Activated naive CD8-positive, alpha-beta T cell treated with anti-CD3 and anti-CD28 coated beads for 36 hours (primary cell): ENCODE measurements at regions not wholly inside any gene's neighbourhood (a gene's known extent, or its start where the extent isn't known, plus 50 kb on each side); places are given as distances from the start of the nearest gene placed in this dataset.
"Not testable (repeated sequence)": the region's sequence is repeated elsewhere in the genome, so short reads cannot be mapped to it uniquely, and the experiment has no call there.

ENCODE experiments used
- DNase-seq: peaks from one replicate; pipeline ENCODE4 v3.0.0; 2021
- H3K27ac Mint-ChIP-seq: one replicate; pipeline ENCODE4 v1.8.0; 2022; ENCODE audit warnings: mild to moderate bottlenecking, moderate library complexity, mixed read lengths
- H3K27me3 Mint-ChIP-seq: one replicate; pipeline ENCODE4 v1.8.0; 2022; ENCODE audit warnings: mild to moderate bottlenecking, mixed read lengths
- H3K36me3 Mint-ChIP-seq: one replicate; pipeline ENCODE4 v1.8.0; 2021; ENCODE audit warnings: mild to moderate bottlenecking, mixed read lengths
- H3K4me1 Mint-ChIP-seq: one replicate; pipeline ENCODE4 v1.8.0; 2021; ENCODE audit warnings: mixed read lengths
- H3K4me3 Mint-ChIP-seq: one replicate; pipeline ENCODE4 v1.8.0; 2022; ENCODE audit warnings: mild to moderate bottlenecking, moderate library complexity, mixed read lengths
- H3K9me3 Mint-ChIP-seq: one replicate; pipeline ENCODE4 v1.8.0; 2022; ENCODE audit warnings: mixed read lengths

DNA sequence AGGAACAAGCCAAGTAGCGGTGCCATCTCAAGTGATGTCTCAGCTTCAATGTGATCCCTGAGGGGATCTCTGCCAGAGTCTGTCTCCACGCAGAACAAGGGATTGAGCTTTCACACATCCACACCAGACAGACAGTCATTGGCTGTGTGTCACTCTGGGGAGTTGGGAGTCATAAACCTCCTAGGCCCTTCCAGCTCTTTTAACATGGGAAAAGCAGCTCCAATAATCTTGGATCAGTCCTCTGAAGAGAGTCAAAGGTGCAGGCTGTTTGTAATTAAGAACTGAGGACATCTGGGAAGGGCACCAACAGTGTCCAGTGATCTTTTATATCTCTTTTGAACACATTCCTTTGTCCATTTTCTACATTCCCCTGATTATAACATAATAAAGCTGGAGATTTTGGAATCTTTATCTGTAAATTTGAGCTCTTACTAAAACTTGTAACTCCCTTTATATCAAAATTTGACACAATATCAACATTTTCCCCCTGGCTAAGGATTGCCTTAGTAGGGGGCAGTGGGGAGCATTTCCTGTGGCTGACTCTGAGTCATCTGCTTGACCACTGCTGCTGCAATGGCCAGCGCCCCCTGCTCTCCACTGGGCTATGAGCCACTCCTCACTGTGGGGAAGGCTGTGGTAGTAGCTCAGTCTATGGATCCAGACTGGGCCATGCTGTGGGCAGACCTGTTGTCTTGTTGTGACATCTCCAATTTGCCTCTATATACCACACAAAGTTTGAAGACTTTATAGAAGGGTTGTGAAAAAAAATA is 284.4 kb downstream of the OSTF1 start:
- no peak for DNase-seq

DNA sequence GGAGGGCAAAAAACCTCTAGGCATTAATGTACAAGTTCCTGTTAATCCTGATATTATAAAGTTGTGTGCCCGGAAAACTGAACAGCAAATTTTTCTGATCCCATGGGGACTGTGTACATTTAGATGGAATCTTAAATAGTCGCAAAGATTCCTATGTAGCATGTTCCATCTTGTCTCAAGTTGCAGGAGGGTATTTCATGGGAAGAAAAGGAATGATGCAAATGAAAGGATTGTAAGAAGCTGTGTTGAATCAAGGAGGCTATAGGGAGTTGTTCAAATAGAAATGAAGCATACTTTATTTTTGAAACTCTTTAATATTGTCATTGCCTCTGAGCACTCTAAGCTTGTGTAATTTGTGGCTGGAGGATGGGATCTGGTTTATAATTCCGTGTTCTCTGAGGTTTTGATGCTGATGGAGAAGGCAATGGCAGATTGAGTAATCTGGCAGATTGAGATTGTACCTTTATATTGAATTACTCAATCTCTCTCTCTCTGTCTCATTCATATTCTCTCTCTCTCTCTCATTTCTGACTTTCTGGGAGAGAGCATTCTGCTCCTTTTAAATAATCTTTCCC is 288.5 kb downstream of the OSTF1 start:
- H3K27ac Mint-ChIP-seq = no peak overlapping the region
- DNase-seq = no peak
- peaks cover 3% of the 10 kb centered on the region for H3K27me3 Mint-ChIP-seq
- no peaks in the 10 kb centered on the region for H3K36me3 Mint-ChIP-seq
- no peak overlapping the region for H3K4me3 Mint-ChIP-seq
- no peaks in the 10 kb centered on the region for H3K4me1 Mint-ChIP-seq
- H3K9me3 Mint-ChIP-seq = peaks cover 1% of the 10 kb centered on the region

More for the DNA sequence above, 284.4 kb downstream of the OSTF1 start:
- Mint-ChIP-seq H3K4me1 (no peaks in the 10 kb centered on the region), H3K4me3 (no peak overlapping the region), H3K36me3 (no peaks in the 10 kb centered on the region), H3K27me3 (peaks cover 3% of the 10 kb centered on the region), H3K9me3 (peaks cover 1% of the 10 kb centered on the region), H3K27ac (no peak overlapping the region)

DNA sequence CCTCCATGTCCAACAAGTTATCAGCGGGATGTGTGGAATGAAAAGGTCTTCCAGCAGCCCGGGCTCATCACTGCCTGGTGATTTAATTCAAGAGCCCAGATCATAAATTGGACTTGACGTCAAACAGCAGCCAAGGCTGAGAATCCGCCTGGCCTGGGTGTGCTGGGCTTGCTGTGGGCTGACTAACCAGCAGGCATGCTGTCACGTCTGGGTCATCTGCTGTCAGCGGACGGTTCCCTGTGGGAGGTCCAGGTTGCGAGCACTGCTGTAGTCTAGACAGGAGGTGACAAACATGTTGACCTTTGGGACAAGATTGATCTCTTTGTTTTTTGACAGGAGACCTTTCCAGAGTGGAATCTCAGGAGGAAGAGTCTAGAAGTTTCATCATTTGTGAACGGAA is 289.7 kb downstream of the OSTF1 start:
- no peaks in the 10 kb centered on the region for H3K4me1 Mint-ChIP-seq
- no peaks in the 10 kb centered on the region for H3K36me3 Mint-ChIP-seq

DNA sequence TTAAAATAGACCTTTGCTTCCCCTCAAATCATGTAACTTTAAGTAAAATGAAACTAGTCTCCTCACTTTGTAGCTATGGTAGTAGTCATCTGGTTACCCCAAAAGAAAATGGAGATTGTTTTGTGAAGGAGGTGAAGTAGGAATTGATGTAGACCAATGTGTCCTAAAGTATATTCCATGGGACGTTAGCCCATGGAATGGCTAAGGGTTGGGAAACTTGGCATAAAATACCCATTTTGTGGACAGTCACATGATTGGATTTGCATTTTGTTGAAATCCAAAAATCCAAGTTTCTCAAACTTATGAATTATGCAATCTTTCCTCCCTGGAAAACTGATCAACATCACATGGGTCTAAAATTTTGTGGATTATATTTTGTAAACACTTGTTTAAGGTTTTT is 290.6 kb downstream of the OSTF1 start:
- Mint-ChIP-seq H3K27me3 (peaks cover 3% of the 10 kb centered on the region), H3K4me1 (no peaks in the 10 kb centered on the region), H3K36me3 (no peaks in the 10 kb centered on the region), H3K27ac (no peak overlapping the region), H3K9me3 (peaks cover 1% of the 10 kb centered on the region), H3K4me3 (no peak overlapping the region)
- DNase-seq = no peak

More for the DNA sequence above, 289.7 kb downstream of the OSTF1 start:
- Mint-ChIP-seq H3K27ac (no peak overlapping the region), H3K27me3 (peaks cover 3% of the 10 kb centered on the region), H3K9me3 (peaks cover 1% of the 10 kb centered on the region), H3K4me3 (no peak overlapping the region)
- DNase-seq = no peak

DNA sequence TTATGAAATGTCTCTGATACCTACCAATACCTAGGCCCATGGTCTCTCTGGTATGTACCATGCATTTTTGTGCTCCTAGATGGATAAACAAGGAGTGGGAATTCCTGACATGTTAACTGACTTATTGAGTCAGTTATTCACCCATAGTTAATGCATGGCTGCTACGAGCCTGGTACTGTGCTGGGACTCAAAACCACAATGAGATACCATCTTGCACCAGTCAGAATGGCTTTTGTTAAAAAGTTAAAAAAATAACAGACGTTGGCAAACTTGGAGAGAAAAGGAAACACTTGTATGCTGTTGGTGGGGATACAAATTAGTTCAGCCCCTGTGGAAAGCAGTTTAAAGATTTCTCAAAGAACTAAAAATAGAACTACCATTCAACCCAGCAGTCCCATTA is 293.8 kb downstream of the OSTF1 start:
- no peaks in the 10 kb centered on the region for H3K4me1 Mint-ChIP-seq
- no peaks in the 10 kb centered on the region for H3K36me3 Mint-ChIP-seq
- no peak overlapping the region for H3K4me3 Mint-ChIP-seq
- peaks cover 8% of the 10 kb centered on the region for H3K9me3 Mint-ChIP-seq
- no peak for DNase-seq
- peaks cover 3% of the 10 kb centered on the region for H3K27me3 Mint-ChIP-seq
- H3K27ac Mint-ChIP-seq = no peak overlapping the region

DNA sequence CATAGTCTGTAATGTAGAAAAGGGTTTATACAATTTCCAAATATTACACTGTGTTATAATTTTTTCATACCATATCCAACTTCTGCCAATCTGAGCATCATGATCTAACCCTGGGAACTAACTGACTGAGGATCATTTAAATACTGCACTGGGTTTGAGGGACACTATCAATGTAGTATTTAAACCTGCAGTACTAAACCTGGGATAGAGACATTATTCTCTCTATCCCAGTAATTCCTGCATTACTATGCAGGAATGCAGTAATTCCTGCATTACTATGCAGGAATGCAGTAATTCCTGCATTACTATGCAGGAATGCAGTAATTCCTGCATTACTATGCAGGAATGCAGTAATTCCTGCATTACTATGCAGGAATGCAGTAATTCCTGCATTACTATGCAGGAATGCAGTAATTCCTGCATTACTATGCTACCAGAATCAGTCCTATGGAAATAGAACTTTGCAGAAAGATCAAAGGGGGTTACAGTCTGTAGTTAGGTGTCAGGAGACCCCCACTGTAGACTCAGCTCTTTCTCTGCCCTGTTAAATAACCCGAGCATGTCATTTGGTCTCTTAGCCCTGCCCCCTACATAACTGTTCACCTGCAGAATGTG is 295.2 kb downstream of the OSTF1 start:
- not testable (repeated sequence) for H3K27ac Mint-ChIP-seq, H3K27me3 Mint-ChIP-seq, H3K4me3 Mint-ChIP-seq, DNase-seq, H3K36me3 Mint-ChIP-seq, H3K9me3 Mint-ChIP-seq, H3K4me1 Mint-ChIP-seq

DNA sequence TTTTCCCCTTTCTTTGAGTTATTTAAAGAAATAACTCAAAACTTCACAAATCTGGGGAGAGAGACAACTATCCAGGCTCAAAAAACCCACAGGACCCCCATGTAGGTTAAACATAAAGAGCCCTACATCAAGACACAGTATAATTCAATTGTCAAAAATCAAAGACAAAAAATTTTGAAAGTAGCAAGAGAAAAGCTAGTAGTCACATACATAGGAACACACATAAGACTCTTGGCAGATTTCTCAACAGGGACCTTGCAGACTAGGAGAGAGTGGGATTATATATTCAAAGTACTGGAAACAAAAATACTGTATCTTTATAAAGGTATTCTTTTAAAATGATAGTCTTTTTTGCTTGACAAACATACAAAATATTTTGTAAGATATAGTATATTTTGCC is 296.9 kb downstream of the OSTF1 start:
- H3K36me3 Mint-ChIP-seq = no peaks in the 10 kb centered on the region
- no peaks in the 10 kb centered on the region for H3K27me3 Mint-ChIP-seq
- H3K9me3 Mint-ChIP-seq = peaks cover 8% of the 10 kb centered on the region
- no peaks in the 10 kb centered on the region for H3K4me1 Mint-ChIP-seq
- no peak overlapping the region for H3K27ac Mint-ChIP-seq
- no peak for DNase-seq
- H3K4me3 Mint-ChIP-seq = no peak overlapping the region

DNA sequence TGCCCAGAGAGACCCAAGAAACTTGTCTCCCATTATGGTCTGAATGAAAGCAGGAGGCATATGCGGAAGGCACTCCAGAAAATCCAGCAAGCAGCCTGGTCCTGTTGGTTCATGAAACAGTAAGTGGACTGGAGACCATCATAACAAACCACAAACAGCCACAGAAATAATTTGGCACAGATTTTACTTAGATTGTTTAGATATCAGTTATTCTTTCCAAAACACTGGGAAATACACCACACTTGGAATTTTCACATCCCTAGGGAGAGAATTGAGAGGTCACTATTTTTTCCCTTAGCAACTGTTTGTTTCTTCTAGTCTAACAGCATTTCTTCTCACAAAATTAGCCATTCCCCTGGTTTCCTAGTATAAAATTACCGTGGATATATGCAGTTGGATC is 300.8 kb downstream of the OSTF1 start:
- no peaks in the 10 kb centered on the region for H3K4me1 Mint-ChIP-seq
- no peak overlapping the region for H3K27ac Mint-ChIP-seq
- peaks cover 4% of the 10 kb centered on the region for H3K27me3 Mint-ChIP-seq
- DNase-seq = no peak
- no peaks in the 10 kb centered on the region for H3K36me3 Mint-ChIP-seq
- no peak overlapping the region for H3K4me3 Mint-ChIP-seq
- peaks cover 8% of the 10 kb centered on the region for H3K9me3 Mint-ChIP-seq

DNA sequence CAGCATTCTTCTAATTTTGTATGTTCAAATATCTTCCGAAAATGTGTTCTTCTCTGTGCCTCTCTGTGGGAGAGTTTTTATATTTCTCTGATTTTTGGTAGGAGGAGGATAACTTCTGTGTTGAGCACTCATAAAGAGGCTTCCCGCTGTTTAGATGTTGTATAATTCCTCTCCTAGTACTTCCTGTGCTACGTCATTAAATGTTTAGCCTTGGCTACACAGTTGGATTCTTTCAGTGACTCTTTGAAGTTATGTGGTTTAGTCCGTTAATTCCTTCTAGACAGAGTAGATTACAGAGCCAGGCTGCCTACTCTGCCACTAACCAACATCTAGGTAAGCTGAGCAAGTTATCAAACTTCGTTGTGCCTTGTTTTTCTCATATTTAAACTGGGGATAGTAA is 302.6 kb downstream of the OSTF1 start:
- Mint-ChIP-seq H3K27ac (no peak overlapping the region), H3K4me3 (no peak overlapping the region), H3K4me1 (no peaks in the 10 kb centered on the region), H3K27me3 (peaks cover 4% of the 10 kb centered on the region), H3K36me3 (no peaks in the 10 kb centered on the region), H3K9me3 (peaks cover under 1% of the 10 kb centered on the region)
- no peak for DNase-seq

DNA sequence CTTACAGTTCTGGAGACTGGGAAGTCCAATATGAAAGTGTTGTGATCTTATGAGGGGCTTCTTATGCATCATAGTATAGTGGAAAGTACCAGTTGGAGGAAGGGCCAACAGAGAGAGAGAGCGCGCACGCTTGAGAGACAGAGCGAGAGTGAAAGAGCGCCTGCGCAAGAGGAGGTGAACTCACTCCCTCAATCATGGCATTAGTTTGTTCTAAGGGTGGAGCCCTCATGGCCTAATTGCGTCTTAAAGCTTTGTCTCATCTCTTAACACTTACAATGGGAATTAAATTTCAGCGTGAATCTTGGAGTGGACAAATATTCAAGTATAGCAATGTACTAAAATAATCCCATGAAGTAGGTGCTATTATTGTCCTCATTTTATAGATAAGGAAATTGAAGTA is 303.2 kb downstream of the OSTF1 start:
- Mint-ChIP-seq H3K36me3 (no peaks in the 10 kb centered on the region), H3K27me3 (peaks cover 4% of the 10 kb centered on the region), H3K4me3 (no peak overlapping the region), H3K9me3 (no peaks in the 10 kb centered on the region), H3K27ac (no peak overlapping the region), H3K4me1 (no peaks in the 10 kb centered on the region)
- no peak for DNase-seq

DNA sequence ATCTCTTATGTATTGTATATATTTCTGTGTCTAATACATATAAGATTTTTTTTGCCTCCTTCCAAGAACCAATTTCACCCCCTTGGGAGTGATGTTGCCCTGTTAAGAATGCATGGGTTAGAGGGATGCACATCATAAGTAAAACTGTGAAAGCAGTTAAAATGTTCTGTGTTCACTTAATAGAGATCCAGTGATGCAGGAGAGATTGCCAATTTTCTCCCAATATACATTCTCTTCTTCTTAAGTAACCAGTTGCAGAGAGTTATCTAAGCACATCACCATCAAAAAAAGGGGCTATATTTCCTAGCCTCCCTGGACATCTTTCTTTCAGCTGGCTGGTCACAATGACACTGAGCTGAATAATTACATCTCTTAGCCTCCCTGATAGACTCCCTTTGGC is 307.0 kb downstream of the OSTF1 start:
- H3K36me3 Mint-ChIP-seq = no peaks in the 10 kb centered on the region
- no peaks in the 10 kb centered on the region for H3K9me3 Mint-ChIP-seq
- DNase-seq = no peak
- H3K27ac Mint-ChIP-seq = no peak overlapping the region
- H3K27me3 Mint-ChIP-seq = peaks cover 4% of the 10 kb centered on the region
- no peaks in the 10 kb centered on the region for H3K4me1 Mint-ChIP-seq
- H3K4me3 Mint-ChIP-seq = no peak overlapping the region

DNA sequence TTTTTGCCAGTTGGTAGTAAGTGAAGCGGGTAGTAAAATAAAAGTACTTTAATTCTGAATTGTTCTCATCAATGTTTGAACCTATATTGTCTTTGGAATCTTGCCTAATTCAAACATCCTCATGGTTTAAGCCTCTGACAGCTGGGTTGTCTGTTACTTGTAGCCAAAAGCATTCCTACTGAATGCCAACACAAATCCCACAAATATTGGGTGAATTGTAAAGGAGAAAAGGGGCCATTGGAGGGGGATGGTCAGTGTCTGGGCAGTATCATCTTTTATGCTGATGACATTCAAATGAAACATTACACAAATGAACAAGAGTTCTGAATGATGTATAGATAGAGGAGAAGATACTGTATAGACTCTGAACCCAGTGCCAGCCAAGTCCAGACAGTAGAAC is 309.5 kb downstream of the OSTF1 start:
- Mint-ChIP-seq H3K36me3 (no peaks in the 10 kb centered on the region), H3K4me1 (no peaks in the 10 kb centered on the region), H3K27ac (no peak overlapping the region), H3K9me3 (no peaks in the 10 kb centered on the region), H3K27me3 (no peaks in the 10 kb centered on the region), H3K4me3 (no peak overlapping the region)
- DNase-seq = no peak

DNA sequence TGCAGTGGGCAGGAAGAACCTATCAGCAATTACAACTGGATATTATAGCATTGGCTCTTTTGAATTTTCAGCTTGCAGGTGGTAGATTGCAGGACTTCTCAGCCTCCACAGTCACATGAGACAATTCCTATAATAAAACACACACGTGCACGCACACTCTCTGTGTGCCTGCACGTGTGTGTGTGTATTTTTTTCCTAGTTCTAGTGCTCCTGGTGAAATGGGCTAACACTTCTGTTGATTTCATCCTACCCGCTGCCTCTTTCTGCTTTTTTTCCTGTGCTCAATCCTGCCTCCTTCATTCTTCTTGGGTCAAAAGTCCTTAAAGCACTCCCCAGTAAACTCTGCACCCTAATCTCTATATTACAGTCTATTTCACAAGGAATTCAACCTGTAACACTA is 320.1 kb downstream of the OSTF1 start:
- no peak overlapping the region for H3K4me3 Mint-ChIP-seq
- H3K9me3 Mint-ChIP-seq = no peaks in the 10 kb centered on the region
- no peak for DNase-seq
- peaks cover 14% of the 10 kb centered on the region for H3K27me3 Mint-ChIP-seq
- no peaks in the 10 kb centered on the region for H3K36me3 Mint-ChIP-seq
- H3K4me1 Mint-ChIP-seq = no peaks in the 10 kb centered on the region
- H3K27ac Mint-ChIP-seq = no peak overlapping the region

DNA sequence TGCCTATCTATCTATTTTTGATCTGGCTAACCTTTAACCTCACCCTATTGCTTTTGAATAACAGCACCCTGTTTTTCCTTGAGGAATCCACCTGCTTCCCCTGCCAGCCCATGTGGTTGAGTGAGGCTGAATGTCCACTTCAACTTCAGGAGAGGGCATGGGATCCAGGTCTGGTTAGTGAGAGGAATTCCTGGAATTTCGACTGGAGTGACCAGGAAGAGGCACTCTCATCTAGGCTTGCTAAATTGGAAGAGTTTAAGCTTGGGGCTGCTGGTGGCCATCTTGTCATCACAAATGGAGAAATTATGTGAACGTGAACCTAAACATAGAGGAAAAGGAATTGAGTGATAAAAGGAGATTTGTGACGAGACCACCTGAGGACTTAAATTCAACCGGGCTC is 322.1 kb downstream of the OSTF1 start:
- DNase-seq = no peak
- H3K4me1 Mint-ChIP-seq = no peaks in the 10 kb centered on the region

DNA sequence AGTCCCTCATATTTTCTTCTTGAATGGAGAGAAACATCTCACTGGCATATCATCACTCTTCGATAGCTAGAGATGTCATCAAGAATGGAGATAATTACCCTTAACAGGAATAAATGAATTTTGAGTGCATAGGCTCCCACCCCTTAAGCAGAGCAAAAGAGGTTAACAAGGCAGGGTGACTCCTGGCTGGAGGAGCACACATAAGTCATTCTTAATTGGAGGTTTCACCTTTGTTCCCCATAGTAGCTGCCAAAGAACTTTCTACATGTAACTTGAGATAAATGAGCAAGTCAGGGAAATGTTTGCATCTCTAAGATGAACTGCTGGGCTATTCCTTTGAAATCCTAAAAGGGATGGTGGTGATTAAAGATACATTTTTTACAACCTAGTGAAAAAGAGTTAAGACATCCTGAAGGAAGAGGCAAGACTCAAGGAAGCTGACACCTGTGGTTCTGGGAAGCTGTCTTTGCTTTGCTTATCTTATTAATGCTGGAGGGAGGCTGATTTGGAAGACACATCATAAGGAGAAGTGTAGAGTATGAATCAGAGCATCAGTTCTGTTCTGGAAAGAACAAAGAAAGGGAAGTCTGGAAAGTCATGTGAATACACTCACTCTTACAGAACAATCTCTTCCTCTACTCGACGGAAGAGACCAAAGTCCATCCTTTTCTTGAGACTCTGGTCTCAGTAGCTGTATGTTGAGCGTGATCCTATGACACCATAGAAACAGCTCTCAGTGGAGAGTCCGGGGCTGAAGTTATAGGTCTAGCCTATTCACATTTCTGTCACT is 326.3 kb downstream of the OSTF1 start:
- Mint-ChIP-seq H3K27me3 (peaks cover 13% of the 10 kb centered on the region), H3K4me3 (no peak overlapping the region), H3K9me3 (no peaks in the 10 kb centered on the region), H3K4me1 (no peaks in the 10 kb centered on the region), H3K27ac (no peak overlapping the region), H3K36me3 (no peaks in the 10 kb centered on the region)
- no peak for DNase-seq

More for the DNA sequence above, 322.1 kb downstream of the OSTF1 start:
- Mint-ChIP-seq H3K36me3 (no peaks in the 10 kb centered on the region), H3K4me3 (no peak overlapping the region), H3K27ac (no peak overlapping the region), H3K9me3 (no peaks in the 10 kb centered on the region), H3K27me3 (peaks cover 13% of the 10 kb centered on the region)
